22Rv1 (cell line): ENCODE measurements at regions not wholly inside any gene's neighbourhood (a gene's known extent, or its start where the extent isn't known, plus 50 kb on each side); places are given as distances from the start of the nearest gene placed in this dataset.

Experiments
- ZFX ChIP-seq: fragments of 450-650 bp; IDR thresholded peaks from 2 replicates; pipeline ENCODE4 v1.6.1; 2017; ENCODE audit warnings: antibody characterized with exemption, borderline replicate concordance
- TF ChIP-seq, protein P1 (sequence below): fragments of 450-650 bp; IDR thresholded peaks from 2 replicates; pipeline ENCODE4 v1.5.1; 2017; ENCODE audit warnings: mild to moderate bottlenecking

DNA sequence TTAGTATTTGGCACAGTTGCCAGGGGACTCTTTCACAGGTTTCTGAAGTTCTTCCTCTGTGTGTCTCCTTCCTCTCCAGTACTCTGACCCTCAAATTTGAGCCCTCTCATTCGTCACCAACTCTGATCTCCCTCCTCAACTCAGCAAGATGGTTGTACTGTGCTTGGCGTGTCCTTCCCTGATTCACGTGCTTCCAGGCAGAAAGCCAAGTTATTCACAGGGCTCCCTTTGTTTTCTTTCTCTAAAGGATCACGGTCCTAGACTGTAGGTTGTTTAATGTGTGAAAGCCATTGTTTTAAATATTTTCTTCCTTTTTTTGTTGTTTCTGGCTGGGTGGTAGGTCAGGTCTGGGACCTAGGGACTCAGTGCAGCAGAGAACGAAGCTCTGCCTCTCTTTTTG, 142.9 kb downstream of the DMAC1 start:
- TF ChIP-seq, protein P1, sequence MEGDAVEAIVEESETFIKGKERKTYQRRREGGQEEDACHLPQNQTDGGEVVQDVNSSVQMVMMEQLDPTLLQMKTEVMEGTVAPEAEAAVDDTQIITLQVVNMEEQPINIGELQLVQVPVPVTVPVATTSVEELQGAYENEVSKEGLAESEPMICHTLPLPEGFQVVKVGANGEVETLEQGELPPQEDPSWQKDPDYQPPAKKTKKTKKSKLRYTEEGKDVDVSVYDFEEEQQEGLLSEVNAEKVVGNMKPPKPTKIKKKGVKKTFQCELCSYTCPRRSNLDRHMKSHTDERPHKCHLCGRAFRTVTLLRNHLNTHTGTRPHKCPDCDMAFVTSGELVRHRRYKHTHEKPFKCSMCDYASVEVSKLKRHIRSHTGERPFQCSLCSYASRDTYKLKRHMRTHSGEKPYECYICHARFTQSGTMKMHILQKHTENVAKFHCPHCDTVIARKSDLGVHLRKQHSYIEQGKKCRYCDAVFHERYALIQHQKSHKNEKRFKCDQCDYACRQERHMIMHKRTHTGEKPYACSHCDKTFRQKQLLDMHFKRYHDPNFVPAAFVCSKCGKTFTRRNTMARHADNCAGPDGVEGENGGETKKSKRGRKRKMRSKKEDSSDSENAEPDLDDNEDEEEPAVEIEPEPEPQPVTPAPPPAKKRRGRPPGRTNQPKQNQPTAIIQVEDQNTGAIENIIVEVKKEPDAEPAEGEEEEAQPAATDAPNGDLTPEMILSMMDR, result no peak
- TF ChIP-seq ZFX, result no peak
